ENCODE measurements at regions not wholly inside any gene's neighbourhood (a gene's known extent, or its start where the extent isn't known, plus 50 kb on each side); places are given as distances from the start of the nearest gene placed in this dataset.

GRCh38 chr5:162283609-162284008 is 216.0 kb downstream of the GABRG2 start:
- no peak overlapping the region for H3K4me3 ChIP-seq (ENCODE audit: insufficient read depth, low read length, poor library complexity, severe bottlenecking)
- H3K36me3 ChIP-seq (ENCODE audit: low read length) = no peaks in the 10 kb centered on the region
- H3K79me2 ChIP-seq (ENCODE audit: insufficient read depth, low read length) = no peaks in the 10 kb centered on the region
- H2AFZ ChIP-seq (ENCODE audit: low read depth, low read length, severe bottlenecking) = no peak overlapping the region
- no peak overlapping the region for H3K4me2 ChIP-seq (ENCODE audit: low read depth, low read length, poor library complexity, severe bottlenecking)
- no peak overlapping the region for H3K27ac ChIP-seq (ENCODE audit: low read depth, low read length)
- H3K27me3 ChIP-seq (ENCODE audit: low read length) = no peaks in the 10 kb centered on the region
- H3K9ac ChIP-seq (ENCODE audit: low read length) = no peak overlapping the region
- H4K20me1 ChIP-seq (ENCODE audit: low read depth, low read length) = no peaks in the 10 kb centered on the region
- TF ChIP-seq EZH2phosphoT487 (conservative IDR thresholded peaks at IDR 0.05; ENCODE audit: low read length) (no peak), CTCF (IDR thresholded peaks at IDR 0.05; ENCODE audit: insufficient read depth, low read length, poor library complexity, severe bottlenecking) (no peak)
- no peaks in the 10 kb centered on the region for H3F3A ChIP-seq (ENCODE audit: insufficient read depth)
- H3K9me2 ChIP-seq (replicated peaks; ENCODE audit: insufficient read depth, low read length) = no peaks in the 10 kb centered on the region
- no peaks in the 10 kb centered on the region for H3K9me3 ChIP-seq (ENCODE audit: insufficient read depth, low read length)

- Histone ChIP-seq H3K9me3 (ENCODE audit: insufficient read depth, low read length) (no peaks in the 10 kb centered on the region), H3K27me3 (ENCODE audit: low read length) (no peaks in the 10 kb centered on the region), H3K36me3 (ENCODE audit: low read length) (no peaks in the 10 kb centered on the region), H2AFZ (ENCODE audit: low read depth, low read length, severe bottlenecking) (no peak overlapping the region), H3K4me2 (ENCODE audit: low read depth, low read length, poor library complexity, severe bottlenecking) (no peak overlapping the region), H3F3A (ENCODE audit: insufficient read depth) (no peaks in the 10 kb centered on the region), H3K9me2 (replicated peaks; ENCODE audit: insufficient read depth, low read length) (no peaks in the 10 kb centered on the region), H3K4me3 (ENCODE audit: insufficient read depth, low read length, poor library complexity, severe bottlenecking) (no peak overlapping the region), H4K20me1 (ENCODE audit: low read depth, low read length) (no peaks in the 10 kb centered on the region), H3K9ac (ENCODE audit: low read length) (no peak overlapping the region), H3K79me2 (ENCODE audit: insufficient read depth, low read length) (no peaks in the 10 kb centered on the region), H3K27ac (ENCODE audit: low read depth, low read length) (no peak overlapping the region)
- TF ChIP-seq CTCF (IDR thresholded peaks at IDR 0.05; ENCODE audit: insufficient read depth, low read length, poor library complexity, severe bottlenecking) (no peak), EZH2phosphoT487 (conservative IDR thresholded peaks at IDR 0.05; ENCODE audit: low read length) (no peak)
These were observed 221.2 kb downstream of the GABRG2 start for GRCh38 chr5:162288647-162289296.

GRCh38 chr5:162289489-162289888 is 221.9 kb downstream of the GABRG2 start:
- Histone ChIP-seq H3K36me3 (ENCODE audit: low read length) (no peaks in the 10 kb centered on the region), H3K9me2 (replicated peaks; ENCODE audit: insufficient read depth, low read length) (no peaks in the 10 kb centered on the region), H3K4me2 (ENCODE audit: low read depth, low read length, poor library complexity, severe bottlenecking) (no peak overlapping the region), H3K79me2 (ENCODE audit: insufficient read depth, low read length) (no peaks in the 10 kb centered on the region), H4K20me1 (ENCODE audit: low read depth, low read length) (no peaks in the 10 kb centered on the region), H3K9me3 (ENCODE audit: insufficient read depth, low read length) (no peaks in the 10 kb centered on the region), H3K4me3 (ENCODE audit: insufficient read depth, low read length, poor library complexity, severe bottlenecking) (no peak overlapping the region), H3K27ac (ENCODE audit: low read depth, low read length) (no peak overlapping the region), H3K27me3 (ENCODE audit: low read length) (no peaks in the 10 kb centered on the region), H3K9ac (ENCODE audit: low read length) (no peak overlapping the region), H3F3A (ENCODE audit: insufficient read depth) (no peaks in the 10 kb centered on the region), H2AFZ (ENCODE audit: low read depth, low read length, severe bottlenecking) (no peak overlapping the region)
- no peak for TF ChIP-seq EZH2phosphoT487 (conservative IDR thresholded peaks at IDR 0.05; ENCODE audit: low read length)
- TF ChIP-seq CTCF (IDR thresholded peaks at IDR 0.05; ENCODE audit: insufficient read depth, low read length, poor library complexity, severe bottlenecking) = no peak

Measured in SU-DHL-6 (cell line).